ENCODE measurements at regions not wholly inside any gene's neighbourhood (a gene's known extent, or its start where the extent isn't known, plus 50 kb on each side); places are given as distances from the start of the nearest gene placed in this dataset.

DNA sequence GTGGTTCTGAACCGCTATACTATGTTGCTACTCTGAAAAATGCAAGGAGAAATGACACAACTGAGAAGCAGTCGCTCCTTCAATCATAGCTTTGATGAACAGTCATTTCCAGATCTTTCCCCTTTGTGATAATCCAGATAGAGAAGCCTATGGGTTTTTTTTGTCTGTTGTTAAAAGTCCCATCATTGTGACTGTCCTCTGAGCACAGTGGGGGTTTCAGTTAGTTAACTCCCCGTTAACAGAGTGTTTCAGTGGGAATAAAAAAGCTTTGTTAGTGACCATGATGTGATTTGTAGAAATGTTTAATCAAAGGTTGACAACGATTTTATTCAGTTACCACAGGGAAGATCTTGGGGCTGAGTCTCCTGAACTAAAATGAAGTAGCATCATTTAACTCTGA lies 176.2 kb upstream of the MAOA start (continued):
- TF ChIP-seq MAX (IDR thresholded peaks at IDR 0.05) (no peak), CBX8 (IDR thresholded peaks at IDR 0.05; ENCODE audit: borderline replicate concordance, low read depth, low read length) (no peak)
- TF ChIP-seq, protein P1, sequence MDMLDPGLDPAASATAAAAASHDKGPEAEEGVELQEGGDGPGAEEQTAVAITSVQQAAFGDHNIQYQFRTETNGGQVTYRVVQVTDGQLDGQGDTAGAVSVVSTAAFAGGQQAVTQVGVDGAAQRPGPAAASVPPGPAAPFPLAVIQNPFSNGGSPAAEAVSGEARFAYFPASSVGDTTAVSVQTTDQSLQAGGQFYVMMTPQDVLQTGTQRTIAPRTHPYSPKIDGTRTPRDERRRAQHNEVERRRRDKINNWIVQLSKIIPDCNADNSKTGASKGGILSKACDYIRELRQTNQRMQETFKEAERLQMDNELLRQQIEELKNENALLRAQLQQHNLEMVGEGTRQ (IDR thresholded peaks at IDR 0.05; ENCODE audit: low read length) = no peak
